ENCODE measurements at regions not wholly inside any gene's neighbourhood (a gene's known extent, or its start where the extent isn't known, plus 50 kb on each side); places are given as distances from the start of the nearest gene placed in this dataset.

DNA sequence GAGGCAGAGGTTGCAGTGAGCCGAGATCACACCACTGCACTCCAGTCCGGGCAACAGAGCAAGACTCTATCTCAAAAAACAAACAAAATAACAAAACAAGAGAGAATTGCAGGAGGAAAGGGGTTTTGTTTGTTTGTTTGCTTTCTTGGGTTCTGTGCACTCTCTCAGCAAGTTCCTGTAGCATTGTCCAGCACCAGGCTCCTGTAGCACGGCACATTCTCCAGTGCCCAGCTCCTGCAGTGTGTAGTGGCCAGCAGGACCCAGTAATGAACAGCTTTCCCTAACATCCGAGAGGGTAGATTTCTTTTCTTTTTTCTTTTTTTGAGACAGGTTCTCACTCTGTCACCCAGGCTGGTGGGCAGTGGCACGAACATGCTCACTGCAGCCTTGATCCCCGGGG lies 60.5 kb upstream of the USP9X start:
- TF ChIP-seq, protein P1, sequence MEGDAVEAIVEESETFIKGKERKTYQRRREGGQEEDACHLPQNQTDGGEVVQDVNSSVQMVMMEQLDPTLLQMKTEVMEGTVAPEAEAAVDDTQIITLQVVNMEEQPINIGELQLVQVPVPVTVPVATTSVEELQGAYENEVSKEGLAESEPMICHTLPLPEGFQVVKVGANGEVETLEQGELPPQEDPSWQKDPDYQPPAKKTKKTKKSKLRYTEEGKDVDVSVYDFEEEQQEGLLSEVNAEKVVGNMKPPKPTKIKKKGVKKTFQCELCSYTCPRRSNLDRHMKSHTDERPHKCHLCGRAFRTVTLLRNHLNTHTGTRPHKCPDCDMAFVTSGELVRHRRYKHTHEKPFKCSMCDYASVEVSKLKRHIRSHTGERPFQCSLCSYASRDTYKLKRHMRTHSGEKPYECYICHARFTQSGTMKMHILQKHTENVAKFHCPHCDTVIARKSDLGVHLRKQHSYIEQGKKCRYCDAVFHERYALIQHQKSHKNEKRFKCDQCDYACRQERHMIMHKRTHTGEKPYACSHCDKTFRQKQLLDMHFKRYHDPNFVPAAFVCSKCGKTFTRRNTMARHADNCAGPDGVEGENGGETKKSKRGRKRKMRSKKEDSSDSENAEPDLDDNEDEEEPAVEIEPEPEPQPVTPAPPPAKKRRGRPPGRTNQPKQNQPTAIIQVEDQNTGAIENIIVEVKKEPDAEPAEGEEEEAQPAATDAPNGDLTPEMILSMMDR (IDR thresholded peaks at IDR 0.05 in 4 of 5, conservative IDR thresholded peaks at IDR 0.05 in 1 of 5) = no peak
- TF ChIP-seq POLR2A (IDR thresholded peaks at IDR 0.05) = no peak

All from gastrocnemius medialis (tissue), 4 donors.